Astrocyte (in vitro differentiated cells and primary cell): ENCODE measurements at regions not wholly inside any gene's neighbourhood (a gene's known extent, or its start where the extent isn't known, plus 50 kb on each side); places are given as distances from the start of the nearest gene placed in this dataset.

Source experiments
- EZH2 ChIP-seq: IDR thresholded peaks from 2 replicates; pipeline ENCODE4 v1.6.1; 2012; ENCODE audit warnings: mild to moderate bottlenecking, low read length, inconsistent platforms; ENCODE audit not compliant: insufficient read depth
- TF ChIP-seq, protein P1 (sequence below): IDR thresholded peaks from 2 replicates; pipeline ENCODE4 v1.5.1; 2011; ENCODE audit warnings: low read depth, mild to moderate bottlenecking, inconsistent platforms, low read length, moderate library complexity; ENCODE audit not compliant: insufficient read depth

DNA sequence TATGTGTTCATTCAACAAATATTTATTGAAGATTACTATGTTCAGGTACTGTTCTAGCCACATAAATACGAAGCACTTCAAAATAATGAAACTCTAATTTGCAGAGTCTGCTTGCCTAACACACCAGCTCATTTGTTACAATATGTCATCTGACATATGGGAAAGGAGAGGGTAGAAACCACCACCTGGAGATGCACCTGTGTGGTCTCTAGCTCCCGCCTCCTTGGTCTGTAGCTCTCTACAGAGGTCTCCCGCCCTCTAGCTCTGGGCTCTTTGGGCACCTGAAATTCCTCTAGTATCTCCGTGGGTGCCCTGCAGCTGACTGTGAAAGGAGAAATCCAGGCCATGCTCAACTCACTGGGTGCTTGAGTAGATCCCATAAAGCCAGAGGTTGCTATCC is 51.4 kb upstream of the DBX1 start:
- TF ChIP-seq, protein P1, sequence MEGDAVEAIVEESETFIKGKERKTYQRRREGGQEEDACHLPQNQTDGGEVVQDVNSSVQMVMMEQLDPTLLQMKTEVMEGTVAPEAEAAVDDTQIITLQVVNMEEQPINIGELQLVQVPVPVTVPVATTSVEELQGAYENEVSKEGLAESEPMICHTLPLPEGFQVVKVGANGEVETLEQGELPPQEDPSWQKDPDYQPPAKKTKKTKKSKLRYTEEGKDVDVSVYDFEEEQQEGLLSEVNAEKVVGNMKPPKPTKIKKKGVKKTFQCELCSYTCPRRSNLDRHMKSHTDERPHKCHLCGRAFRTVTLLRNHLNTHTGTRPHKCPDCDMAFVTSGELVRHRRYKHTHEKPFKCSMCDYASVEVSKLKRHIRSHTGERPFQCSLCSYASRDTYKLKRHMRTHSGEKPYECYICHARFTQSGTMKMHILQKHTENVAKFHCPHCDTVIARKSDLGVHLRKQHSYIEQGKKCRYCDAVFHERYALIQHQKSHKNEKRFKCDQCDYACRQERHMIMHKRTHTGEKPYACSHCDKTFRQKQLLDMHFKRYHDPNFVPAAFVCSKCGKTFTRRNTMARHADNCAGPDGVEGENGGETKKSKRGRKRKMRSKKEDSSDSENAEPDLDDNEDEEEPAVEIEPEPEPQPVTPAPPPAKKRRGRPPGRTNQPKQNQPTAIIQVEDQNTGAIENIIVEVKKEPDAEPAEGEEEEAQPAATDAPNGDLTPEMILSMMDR: no peak
- TF ChIP-seq EZH2: no peak
